ENCODE measurements at regions not wholly inside any gene's neighbourhood (a gene's known extent, or its start where the extent isn't known, plus 50 kb on each side); places are given as distances from the start of the nearest gene placed in this dataset.

- TF ChIP-seq, protein P1, sequence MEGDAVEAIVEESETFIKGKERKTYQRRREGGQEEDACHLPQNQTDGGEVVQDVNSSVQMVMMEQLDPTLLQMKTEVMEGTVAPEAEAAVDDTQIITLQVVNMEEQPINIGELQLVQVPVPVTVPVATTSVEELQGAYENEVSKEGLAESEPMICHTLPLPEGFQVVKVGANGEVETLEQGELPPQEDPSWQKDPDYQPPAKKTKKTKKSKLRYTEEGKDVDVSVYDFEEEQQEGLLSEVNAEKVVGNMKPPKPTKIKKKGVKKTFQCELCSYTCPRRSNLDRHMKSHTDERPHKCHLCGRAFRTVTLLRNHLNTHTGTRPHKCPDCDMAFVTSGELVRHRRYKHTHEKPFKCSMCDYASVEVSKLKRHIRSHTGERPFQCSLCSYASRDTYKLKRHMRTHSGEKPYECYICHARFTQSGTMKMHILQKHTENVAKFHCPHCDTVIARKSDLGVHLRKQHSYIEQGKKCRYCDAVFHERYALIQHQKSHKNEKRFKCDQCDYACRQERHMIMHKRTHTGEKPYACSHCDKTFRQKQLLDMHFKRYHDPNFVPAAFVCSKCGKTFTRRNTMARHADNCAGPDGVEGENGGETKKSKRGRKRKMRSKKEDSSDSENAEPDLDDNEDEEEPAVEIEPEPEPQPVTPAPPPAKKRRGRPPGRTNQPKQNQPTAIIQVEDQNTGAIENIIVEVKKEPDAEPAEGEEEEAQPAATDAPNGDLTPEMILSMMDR (IDR thresholded peaks at IDR 0.05) = no peak
- no peak for TF ChIP-seq EP300 (IDR thresholded peaks at IDR 0.05)
- no peak for TF ChIP-seq POLR2A (IDR thresholded peaks at IDR 0.05)
- peak in 1 of 3 donors; percentile 26 for TF ChIP-seq POLR2AphosphoS5 (IDR thresholded peaks at IDR 0.05)
These were observed 465.0 kb downstream of the EBF1 start for GRCh38 chr5:158634714-158635113.
